GM12878 (cell line): ENCODE measurements at regions not wholly inside any gene's neighbourhood (a gene's known extent, or its start where the extent isn't known, plus 50 kb on each side); places are given as distances from the start of the nearest gene placed in this dataset.
A peak's percentile ranks its signal among the peaks of the same experiment; 100 is the strongest.

Source experiments
- ATAC-seq: fragments of 200-7000 bp; cut with Tn5 transposase; 3 replicates; pipeline ENCODE4 v1.9.1; 2020; ENCODE audit warnings: mild to moderate bottlenecking, moderate library complexity
- BruUV-seq: library from RNA; stranded (reverse); fragments of 400-500 nt; replicated peaks from 2 replicates; lab custom pipeline; 2021; lab: Mats Ljungman, UMichigan
- CTCF ChIA-PET: fragments of 300-600 bp; sonication (Branson Sonifier 250); formaldehyde crosslinking; extraction: SDS; loops from one replicate; lab custom pipeline; 2021; ENCODE audit warnings: inconsistent platforms; lab: Yijun Ruan, JAX
- POLR2A ChIA-PET: fragments of 350-600 bp; formaldehyde crosslinking; extraction: SDS; loops from one replicate; lab custom pipeline; 2021; ENCODE audit warnings: inconsistent platforms; lab: Charles Lee
- RAD21 ChIA-PET: fragments of 300-600 bp; sonication (Branson Sonifier 250); formaldehyde crosslinking; loops from one replicate; lab custom pipeline; 2023; ENCODE audit warnings: antibody characterized with exemption; ENCODE audit not compliant: unreplicated experiment; lab: Charles Lee
- SMC1A ChIA-PET: fragments of 300-600 bp; sonication (Branson Sonifier 250); formaldehyde crosslinking; loops from one replicate; lab custom pipeline; 2023; ENCODE audit not compliant: unreplicated experiment, uncharacterized antibody; lab: Charles Lee
- DNase-seq: peaks from one replicate; pipeline ENCODE4 v3.0.0-alpha.2; 2011; ENCODE audit warnings: low read depth, low spot score
- FAIRE-seq: peaks from 3 replicates; lab custom pipeline; 2011; peaks lifted over from hg19 to GRCh38; lab: Jason Lieb, UNC
- H2AFZ ChIP-seq: 2 replicates; pipeline ENCODE4 v1.6.0; 2011; ENCODE audit warnings: low read depth, low read length, control low read depth; ENCODE audit not compliant: control insufficient read depth
- H3K27ac ChIP-seq: 2 replicates; pipeline ENCODE4 v1.5.1; 2011; ENCODE audit warnings: control low read depth; ENCODE audit not compliant: control insufficient read depth, insufficient read depth
- H3K27me3 ChIP-seq, 2 experiments: replicated peaks in 1 of 2; 2 replicates each; pipeline versions ENCODE4 v1.6.0 to v1.6.1; 2011; ENCODE audit warnings: low read length in 1 of 2; ENCODE audit not compliant: control insufficient read depth in 2 of 2, insufficient read depth in 2 of 2
- H3K36me3 ChIP-seq, 2 experiments: 2 replicates each; pipeline ENCODE4 v1.5.1; 2011; ENCODE audit warnings: low read length in 1 of 2; ENCODE audit not compliant: control insufficient read depth in 2 of 2, insufficient read depth in 2 of 2
- H3K4me1 ChIP-seq: 2 replicates; pipeline ENCODE4 v1.6.1; 2011; ENCODE audit warnings: mild to moderate bottlenecking, low read length, moderate library complexity, mixed read lengths; ENCODE audit not compliant: control insufficient read depth, insufficient read depth
- H3K4me2 ChIP-seq: 2 replicates; pipeline ENCODE4 v1.6.0; 2011; ENCODE audit warnings: control low read depth; ENCODE audit not compliant: control insufficient read depth, insufficient read depth
- H3K4me3 ChIP-seq: fragments of 200-600 bp; sonication (generic); 2 replicates; pipeline ENCODE4 v1.5.1; 2016
- H3K79me2 ChIP-seq: 2 replicates; pipeline ENCODE4 v1.6.0; 2011; ENCODE audit warnings: low read length; ENCODE audit not compliant: control insufficient read depth, insufficient read depth
- H3K9ac ChIP-seq: 2 replicates; pipeline ENCODE4 v1.8.0; 2011; ENCODE audit warnings: low read length, control low read depth, mixed read lengths; ENCODE audit not compliant: control insufficient read depth, insufficient read depth
- H3K9me3 ChIP-seq: replicated peaks from 3 replicates; pipeline ENCODE4 v1.5.1; 2011; ENCODE audit warnings: mild to moderate bottlenecking, low read length; ENCODE audit not compliant: control insufficient read depth, insufficient read depth
- H4K20me1 ChIP-seq: 2 replicates; pipeline ENCODE4 v1.6.0; 2011; ENCODE audit not compliant: control insufficient read depth, insufficient read depth
- WGBS: methylation state at CpG from one replicate; pipeline ENCODE4 v1.1.6; 2016; ENCODE audit warnings: low lambda C conversion rate; ENCODE audit not compliant: insufficient replicate concordance, insufficient coverage; ENCODE audit errors: missing lambda C conversion rate; 5-methylcytosine and 5-hydroxymethylcytosine counted together
- in situ Hi-C: fragments of 300-500 bp; cut with MboI; formaldehyde crosslinking; loops from 9 replicates; pipeline ENCODE4 v1.14.3; 2018; ENCODE audit warnings: mixed read lengths
- intact Hi-C: fragments of 100-400 bp; cut with micrococcal nuclease; formaldehyde crosslinking; loops from one replicate; pipeline ENCODE4 v1.14.2; 2022; ENCODE audit not compliant: unreplicated experiment
- TF ChIP-seq, protein P1 (sequence below): fragments of 450-650 bp; IDR thresholded peaks from 2 replicates; pipeline ENCODE4 v1.6.1; 2017; ENCODE audit warnings: borderline replicate concordance
- TF ChIP-seq, protein P2 (sequence below), 3 experiments: IDR thresholded peaks in 2 of 3; conservative IDR thresholded peaks in 1 of 3; 2 replicates each; pipeline ENCODE4 v1.5.1; 2011; ENCODE audit warnings: low read depth in 3 of 3, low read length in 3 of 3, mild to moderate bottlenecking in 3 of 3, control low read depth in 2 of 3, moderate library complexity in 2 of 3, inconsistent platforms in 1 of 3, mixed read lengths in 1 of 3; ENCODE audit not compliant: control insufficient read depth in 2 of 3, insufficient read depth in 1 of 3; ENCODE audit errors: extremely low read depth in 1 of 3

DNA sequence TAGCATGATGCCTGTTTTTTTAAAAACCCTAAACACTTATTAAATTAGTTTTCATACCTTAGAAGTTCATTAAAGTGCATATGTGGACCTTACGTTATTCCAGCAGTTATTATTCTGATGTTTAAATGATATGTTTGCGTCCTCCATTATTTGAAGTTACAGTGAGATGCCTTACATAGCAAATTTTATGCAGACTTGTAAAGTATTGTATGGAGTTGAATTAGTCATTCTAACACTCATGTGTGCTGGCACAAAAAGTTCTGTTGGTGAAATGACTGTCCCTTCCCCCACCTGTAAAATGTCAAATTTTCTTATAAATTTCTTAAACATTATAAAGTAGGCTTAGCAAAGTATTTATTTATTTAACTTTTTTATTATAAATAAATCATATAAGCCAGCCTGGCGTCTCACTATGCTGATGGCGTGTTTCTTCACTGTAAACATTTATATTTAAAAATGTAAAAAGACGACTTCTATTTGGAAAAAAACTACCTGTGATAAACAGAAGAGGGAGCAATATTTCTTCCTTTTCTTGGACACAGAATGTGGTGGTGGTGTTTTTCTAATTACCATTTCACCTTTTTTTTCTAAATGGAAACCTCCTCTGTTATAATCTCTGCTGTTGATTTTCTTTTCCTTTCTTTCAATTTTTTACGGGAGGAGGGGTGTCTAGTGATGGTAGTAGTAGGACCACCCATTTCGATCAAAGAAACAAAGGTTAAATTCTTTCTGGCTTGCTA, 155.4 kb downstream of the RFPL4B start:
- Histone ChIP-seq H3K4me1 (no peaks in the 10 kb centered on the region), H3K4me3 (no peak overlapping the region), H3K27ac (no peak overlapping the region), H3K79me2 (no peaks in the 10 kb centered on the region), H3K9me3 (no peaks in the 10 kb centered on the region), H3K27me3 (no peaks in the 10 kb centered on the region), H3K36me3 (no peaks in the 10 kb centered on the region), H2AFZ (no peak overlapping the region), H3K9ac (no peak overlapping the region), H4K20me1 (no peaks in the 10 kb centered on the region), H3K4me2 (no peak overlapping the region)
- POLR2A ChIA-PET = no interaction called here
- RAD21 ChIA-PET = no interaction called here
- intact Hi-C loops (no loop called here), in situ Hi-C loops (no loop called here)
- CTCF ChIA-PET = interaction anchor here (1.2 kb wide), 1 partner anchor 163 kb away, joined by 3 read pairs; no protein-coding TSS in a partner anchor
- TF ChIP-seq, protein P1, sequence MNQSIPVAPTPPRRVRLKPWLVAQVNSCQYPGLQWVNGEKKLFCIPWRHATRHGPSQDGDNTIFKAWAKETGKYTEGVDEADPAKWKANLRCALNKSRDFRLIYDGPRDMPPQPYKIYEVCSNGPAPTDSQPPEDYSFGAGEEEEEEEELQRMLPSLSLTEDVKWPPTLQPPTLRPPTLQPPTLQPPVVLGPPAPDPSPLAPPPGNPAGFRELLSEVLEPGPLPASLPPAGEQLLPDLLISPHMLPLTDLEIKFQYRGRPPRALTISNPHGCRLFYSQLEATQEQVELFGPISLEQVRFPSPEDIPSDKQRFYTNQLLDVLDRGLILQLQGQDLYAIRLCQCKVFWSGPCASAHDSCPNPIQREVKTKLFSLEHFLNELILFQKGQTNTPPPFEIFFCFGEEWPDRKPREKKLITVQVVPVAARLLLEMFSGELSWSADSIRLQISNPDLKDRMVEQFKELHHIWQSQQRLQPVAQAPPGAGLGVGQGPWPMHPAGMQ = no peak
- TF ChIP-seq, protein P2, sequence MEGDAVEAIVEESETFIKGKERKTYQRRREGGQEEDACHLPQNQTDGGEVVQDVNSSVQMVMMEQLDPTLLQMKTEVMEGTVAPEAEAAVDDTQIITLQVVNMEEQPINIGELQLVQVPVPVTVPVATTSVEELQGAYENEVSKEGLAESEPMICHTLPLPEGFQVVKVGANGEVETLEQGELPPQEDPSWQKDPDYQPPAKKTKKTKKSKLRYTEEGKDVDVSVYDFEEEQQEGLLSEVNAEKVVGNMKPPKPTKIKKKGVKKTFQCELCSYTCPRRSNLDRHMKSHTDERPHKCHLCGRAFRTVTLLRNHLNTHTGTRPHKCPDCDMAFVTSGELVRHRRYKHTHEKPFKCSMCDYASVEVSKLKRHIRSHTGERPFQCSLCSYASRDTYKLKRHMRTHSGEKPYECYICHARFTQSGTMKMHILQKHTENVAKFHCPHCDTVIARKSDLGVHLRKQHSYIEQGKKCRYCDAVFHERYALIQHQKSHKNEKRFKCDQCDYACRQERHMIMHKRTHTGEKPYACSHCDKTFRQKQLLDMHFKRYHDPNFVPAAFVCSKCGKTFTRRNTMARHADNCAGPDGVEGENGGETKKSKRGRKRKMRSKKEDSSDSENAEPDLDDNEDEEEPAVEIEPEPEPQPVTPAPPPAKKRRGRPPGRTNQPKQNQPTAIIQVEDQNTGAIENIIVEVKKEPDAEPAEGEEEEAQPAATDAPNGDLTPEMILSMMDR (IDR thresholded peaks at IDR 0.05 in 2 of 3, conservative IDR thresholded peaks at IDR 0.05 in 1 of 3; ENCODE audit: control insufficient read depth in 2 of 3, extremely low read depth in 1 of 3, insufficient read depth in 1 of 3, low read depth in 3 of 3, low read length in 3 of 3) = 0 out of 6 replicates have a peak, but pooled peaks of 1 of the 3 experiments have one; percentile 4
- FAIRE-seq (no peak), ATAC-seq (no peak), DNase-seq (no peak)
- 31% methylated on average over 7 of the region's 7 CpGs for WGBS
- SMC1A ChIA-PET = no interaction called here
- no TSS peak for BruUV-seq
